IMR-90 (cell line): ENCODE measurements at regions not wholly inside any gene's neighbourhood (a gene's known extent, or its start where the extent isn't known, plus 50 kb on each side); places are given as distances from the start of the nearest gene placed in this dataset.

ENCODE experiments used
- ATAC-seq: fragments of 200-7000 bp; cut with Tn5 transposase; 2 replicates; pipeline ENCODE4 v1.9.1; 2020; ENCODE audit warnings: low read depth, mild to moderate bottlenecking, moderate library complexity
- BruUV-seq: library from RNA; stranded (reverse); fragments of 400-500 nt; replicated peaks from 2 replicates; lab custom pipeline; 2021; lab: Mats Ljungman, UMichigan
- CTCF ChIA-PET: fragments of 300-600 bp; formaldehyde crosslinking; extraction: SDS; loops from one replicate; lab custom pipeline; 2021; ENCODE audit warnings: antibody characterized with exemption; lab: Yijun Ruan, JAX
- POLR2A ChIA-PET: fragments of 300-600 bp; sonication (Branson Sonifier 250); formaldehyde crosslinking; loops from one replicate; lab custom pipeline; 2022; ENCODE audit warnings: antibody characterized with exemption; ENCODE audit not compliant: unreplicated experiment; lab: Charles Lee
- DNase-seq: peaks from one replicate; pipeline ENCODE4 v3.0.0; 2013
- H2AFZ ChIP-seq: replicated peaks from 2 replicates; pipeline ENCODE3; 2013; ENCODE audit warnings: low read length, mild to moderate bottlenecking; ENCODE audit not compliant: poor library complexity
- H2AK5ac ChIP-seq: 2 replicates; pipeline ENCODE4 v1.6.1; 2013; ENCODE audit warnings: low read depth, low read length, inconsistent platforms
- H2AK9ac ChIP-seq: replicated peaks from 2 replicates; pipeline ENCODE3; 2013; ENCODE audit warnings: mild to moderate bottlenecking, low read depth, low read length, moderate library complexity; ENCODE audit not compliant: poor library complexity
- H2BK120ac ChIP-seq: 2 replicates; pipeline ENCODE4 v1.6.1; 2013; ENCODE audit warnings: low read depth, low read length, inconsistent platforms
- H2BK15ac ChIP-seq: 3 replicates; pipeline ENCODE4 v1.6.1; 2013; ENCODE audit warnings: low read depth, low read length, inconsistent platforms
- H2BK20ac ChIP-seq: 2 replicates; pipeline ENCODE4 v1.6.1; 2013; ENCODE audit warnings: low read depth, mild to moderate bottlenecking, inconsistent platforms, low read length, moderate library complexity
- H2BK5ac ChIP-seq: 2 replicates; pipeline ENCODE4 v1.6.1; 2013; ENCODE audit warnings: mild to moderate bottlenecking, low read depth, low read length, inconsistent platforms; ENCODE audit not compliant: poor library complexity, severe bottlenecking
- H3K14ac ChIP-seq: replicated peaks from 2 replicates; pipeline ENCODE4 v1.6.1; 2013; ENCODE audit warnings: low read depth, low read length, inconsistent platforms
- H3K18ac ChIP-seq: 2 replicates; pipeline ENCODE4 v1.6.1; 2013; ENCODE audit warnings: low read depth, low read length, control low read depth
- H3K23ac ChIP-seq: 2 replicates; pipeline ENCODE4 v1.6.1; 2013; ENCODE audit warnings: low read depth, low read length, inconsistent platforms
- H3K27ac ChIP-seq: 2 replicates; pipeline ENCODE4 v1.5.1; 2013; ENCODE audit warnings: mild to moderate bottlenecking, control low read depth, low read length; ENCODE audit not compliant: insufficient read depth
- H3K27me3 ChIP-seq: 2 replicates; pipeline ENCODE4 v1.6.1; 2013; ENCODE audit warnings: low read length; ENCODE audit not compliant: control insufficient read depth, insufficient read depth
- H3K36me3 ChIP-seq: 2 replicates; pipeline ENCODE4 v1.6.1; 2013; ENCODE audit warnings: low read length, mixed read lengths; ENCODE audit not compliant: control insufficient read depth, insufficient read depth
- H3K4ac ChIP-seq: 2 replicates; pipeline ENCODE4 v1.6.1; 2013; ENCODE audit warnings: low read depth, low read length, inconsistent platforms
- H3K4me1 ChIP-seq: 2 replicates; pipeline ENCODE4 v1.6.1; 2013; ENCODE audit warnings: low read length, mixed read lengths; ENCODE audit not compliant: control insufficient read depth, insufficient read depth
- H3K4me2 ChIP-seq: 2 replicates; pipeline ENCODE4 v1.6.1; 2013; ENCODE audit warnings: low read depth, mild to moderate bottlenecking, control low read depth, low read length, moderate library complexity
- H3K4me3 ChIP-seq: 2 replicates; pipeline ENCODE4 v1.5.1; 2013; ENCODE audit warnings: low read depth, mild to moderate bottlenecking, control low read depth, low read length, moderate library complexity; ENCODE audit not compliant: insufficient read depth
- H3K56ac ChIP-seq: 2 replicates; pipeline ENCODE4 v1.6.1; 2013; ENCODE audit warnings: low read length, inconsistent platforms; ENCODE audit not compliant: insufficient read depth; ENCODE audit errors: extremely low read depth
- H3K79me1 ChIP-seq, 2 experiments: 2 replicates each; pipeline ENCODE4 v1.6.1; 2013; ENCODE audit warnings: low read length in 2 of 2, inconsistent platforms in 1 of 2, low read depth in 1 of 2
- H3K9ac ChIP-seq: 2 replicates; pipeline ENCODE4 v1.6.1; 2013; ENCODE audit warnings: low read depth, low read length, control low read depth
- H3K9me1 ChIP-seq: 2 replicates; pipeline ENCODE4 v1.6.1; 2013; ENCODE audit warnings: low read length, inconsistent platforms; ENCODE audit not compliant: insufficient read depth
- H3K9me3 ChIP-seq: 2 replicates; pipeline ENCODE4 v1.6.1; 2013; ENCODE audit warnings: low read length; ENCODE audit not compliant: control insufficient read depth, insufficient read depth
- H4K20me1 ChIP-seq: 2 replicates; pipeline ENCODE4 v1.6.1; 2013; ENCODE audit warnings: low read length, inconsistent platforms; ENCODE audit not compliant: insufficient read depth
- H4K5ac ChIP-seq: 2 replicates; pipeline ENCODE4 v1.6.1; 2013; ENCODE audit warnings: mild to moderate bottlenecking, low read depth, low read length, control low read depth
- H4K8ac ChIP-seq, 2 experiments: 2 replicates each; pipeline ENCODE4 v1.6.1; 2013; ENCODE audit warnings: low read depth in 2 of 2, low read length in 2 of 2, control low read depth in 1 of 2, inconsistent platforms in 1 of 2
- H4K91ac ChIP-seq: 2 replicates; pipeline ENCODE4 v1.6.1; 2013; ENCODE audit warnings: low read depth, low read length, inconsistent platforms; ENCODE audit not compliant: insufficient read depth
- CHD1 ChIP-seq: IDR thresholded peaks from 2 replicates; pipeline ENCODE4 v1.6.1; 2012; ENCODE audit warnings: low read depth, low read length, improper control_type of control experiment
- RAD21 ChIP-seq: IDR thresholded peaks from 2 replicates; pipeline ENCODE4 v1.6.1; 2012; ENCODE audit warnings: low read length, improper control_type of control experiment
- RCOR1 ChIP-seq: IDR thresholded peaks from 2 replicates; pipeline ENCODE4 v1.6.1; 2012; ENCODE audit warnings: mild to moderate bottlenecking, low read length, improper control_type of control experiment; ENCODE audit not compliant: insufficient replicate concordance
- RFX5 ChIP-seq: IDR thresholded peaks from 2 replicates; pipeline ENCODE4 v1.8.0; 2012; ENCODE audit warnings: low read depth, mild to moderate bottlenecking, low read length, moderate library complexity
- WGBS, 2 experiments: methylation state at CpG; one replicate each; pipeline versions ENCODE4 v1.1.5 to v1.1.7; 2013; ENCODE audit warnings: missing lambda C conversion rate in 2 of 2; ENCODE audit not compliant: insufficient read length in 1 of 2; ENCODE audit errors: extremely low coverage in 2 of 2; 5-methylcytosine and 5-hydroxymethylcytosine counted together
- dilution Hi-C: fragments of 300-500 bp; cut with HindIII; formaldehyde crosslinking; loops from one replicate; pipeline ENCODE4 v1.14.3; 2018; ENCODE audit warnings: low sequenced_read_pairs; ENCODE audit not compliant: unreplicated experiment
- in situ Hi-C: fragments of 300-500 bp; cut with MboI; formaldehyde crosslinking; loops from 3 replicates; pipeline ENCODE4 v1.14.3; 2019; ENCODE audit warnings: low sequenced_read_pairs, inconsistent platforms, mixed read lengths
- intact Hi-C: fragments of 100-400 bp; cut with micrococcal nuclease; formaldehyde crosslinking; loops from 2 replicates; pipeline ENCODE4 v1.10.0; 2022

DNA sequence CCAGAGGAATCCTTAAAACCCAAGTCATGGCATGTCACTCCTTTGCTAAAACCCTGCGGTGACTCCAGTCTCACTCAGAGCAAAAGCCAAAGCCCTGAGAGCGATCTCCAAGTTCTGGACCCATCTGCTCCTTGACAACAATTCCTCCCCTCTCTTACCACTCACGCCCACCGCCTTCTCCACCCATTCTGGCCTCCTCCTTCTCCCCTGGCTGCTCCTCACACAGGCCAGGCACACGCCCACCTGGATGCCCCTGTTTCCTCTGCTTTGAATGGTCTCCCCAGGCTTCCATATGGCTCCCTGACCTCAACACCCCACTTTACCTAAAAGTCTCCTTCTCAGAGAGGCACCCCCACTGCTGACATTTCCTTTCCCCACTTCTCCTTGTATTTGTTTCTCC lies 146.1 kb upstream of the LINGO1 start:
- peaks cover 4% of the 10 kb centered on the region; the same call in 1 of the 2 replicates for H3K9me3 ChIP-seq
- no peak for TF ChIP-seq RAD21
- no peak for TF ChIP-seq CHD1
- no peak for TF ChIP-seq RFX5
- no peak for TF ChIP-seq RCOR1
- DNase-seq (no peak), ATAC-seq (no peak)
- no peak overlapping the region for H3K27ac ChIP-seq
- H4K5ac ChIP-seq, result no peak overlapping the region
- no peak overlapping the region for H3K56ac ChIP-seq
- BruUV-seq, result no TSS peak
- H2BK15ac ChIP-seq, result no peak overlapping the region
- H2BK120ac ChIP-seq, result no peak overlapping the region
- no peak overlapping the region for H3K18ac ChIP-seq
- no peak overlapping the region for H2AK9ac ChIP-seq
- H3K14ac ChIP-seq, result no peak overlapping the region
- intact Hi-C loops (no loop called here), in situ Hi-C loops (no loop called here), dilution Hi-C loops (no loop called here)
- H4K8ac ChIP-seq, result no peak overlapping the region
- H3K4me1 ChIP-seq, result no peaks in the 10 kb centered on the region
- WGBS, 2 experiments, result no CpG with 5 or more reads among the region's 5 CpGs
- no peaks in the 10 kb centered on the region for H3K9me1 ChIP-seq
- ChIA-PET POLR2A (no interaction called here), CTCF (interaction anchor here (0.6 kb wide), 1 partner anchor 38 kb away, joined by 4 read pairs; no protein-coding TSS in a partner anchor)
- no peaks in the 10 kb centered on the region for H3K79me1 ChIP-seq
- H2BK20ac ChIP-seq, result no peak overlapping the region
- no peak overlapping the region for H3K9ac ChIP-seq
- no peak overlapping the region for H4K91ac ChIP-seq
- no peaks in the 10 kb centered on the region for H3K36me3 ChIP-seq
- no peak overlapping the region for H2AK5ac ChIP-seq
- H3K4me2 ChIP-seq, result no peak overlapping the region
- H4K20me1 ChIP-seq, result no peaks in the 10 kb centered on the region
- no peak overlapping the region for H3K4ac ChIP-seq
- no peak overlapping the region for H3K23ac ChIP-seq
- H3K4me3 ChIP-seq, result no peak overlapping the region
- H2AFZ ChIP-seq, result no peak overlapping the region
- H2BK5ac ChIP-seq, result no peak overlapping the region
- H3K27me3 ChIP-seq, result peaks cover 21% of the 10 kb centered on the region; the same call in 1 of the 2 replicates
